ENCODE measurements at regions not wholly inside any gene's neighbourhood (a gene's known extent, or its start where the extent isn't known, plus 50 kb on each side); places are given as distances from the start of the nearest gene placed in this dataset.

DNA sequence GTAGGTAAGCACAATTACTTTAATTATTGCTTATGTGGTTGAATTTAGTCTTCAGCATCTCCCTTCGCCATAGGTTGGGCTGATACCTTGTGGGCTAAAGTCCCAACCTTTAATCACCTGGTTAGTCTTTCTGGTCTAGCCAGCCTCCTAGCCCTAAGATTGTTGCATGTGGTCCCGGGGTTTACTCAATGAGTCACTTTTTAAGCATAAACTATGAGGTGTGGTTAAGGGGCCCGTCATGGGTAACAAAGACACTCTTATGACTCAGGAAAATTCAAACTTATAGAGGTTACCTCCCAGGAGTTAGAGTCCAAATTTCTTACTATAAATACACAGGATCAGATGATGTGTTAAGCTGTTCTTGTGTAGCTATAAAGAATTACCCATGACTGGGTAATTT, 841.6 kb downstream of the TRIB2 start:
- CTCF ChIA-PET = no interaction called here
- TF ChIP-seq LEF1 (IDR thresholded peaks at IDR 0.05; ENCODE audit: borderline replicate concordance) (no peak), SUZ12 (IDR thresholded peaks at IDR 0.05) (no peak), BHLHE40 (IDR thresholded peaks at IDR 0.05; ENCODE audit: borderline replicate concordance) (no peak), FOXA1 (IDR thresholded peaks at IDR 0.05) (no peak), HDGF (IDR thresholded peaks at IDR 0.05; ENCODE audit: borderline replicate concordance) (no peak), ZNF384 (IDR thresholded peaks at IDR 0.05) (no peak), ARNT (IDR thresholded peaks at IDR 0.05) (no peak), ELF4 (IDR thresholded peaks at IDR 0.05) (no peak), TARDBP (IDR thresholded peaks at IDR 0.05) (no peak), CTBP1 (IDR thresholded peaks at IDR 0.05; ENCODE audit: borderline replicate concordance) (no peak), PKNOX1 (IDR thresholded peaks at IDR 0.05) (no peak)
- DNase-seq (ENCODE audit: extremely low spot score) = no peak
- POLR2A ChIA-PET = no interaction called here

GRCh38 chr2:13560322-13560721, 843.6 kb downstream of the TRIB2 start:
- DNase-seq (ENCODE audit: extremely low spot score) = no peak
- ChIA-PET POLR2A (no interaction called here), CTCF (no interaction called here)
- TF ChIP-seq CTBP1 (IDR thresholded peaks at IDR 0.05; ENCODE audit: borderline replicate concordance) (no peak), ARNT (IDR thresholded peaks at IDR 0.05) (no peak)

- ChIA-PET CTCF (no interaction called here), POLR2A (no interaction called here)
- TF ChIP-seq FOXK2 (IDR thresholded peaks at IDR 0.05) = no peak
- no peak for TF ChIP-seq BHLHE40 (IDR thresholded peaks at IDR 0.05; ENCODE audit: borderline replicate concordance)
- no peak for TF ChIP-seq TARDBP (IDR thresholded peaks at IDR 0.05)
- no peak for TF ChIP-seq FOXA1 (IDR thresholded peaks at IDR 0.05)
- TF ChIP-seq L3MBTL2 (conservative IDR thresholded peaks at IDR 0.05) = no peak
- no peak for TF ChIP-seq ELF4 (IDR thresholded peaks at IDR 0.05)
- no peak for TF ChIP-seq PKNOX1 (IDR thresholded peaks at IDR 0.05)
- no peak for TF ChIP-seq SUZ12 (IDR thresholded peaks at IDR 0.05)
- no peak for TF ChIP-seq LEF1 (IDR thresholded peaks at IDR 0.05; ENCODE audit: borderline replicate concordance)
- no peak for DNase-seq (ENCODE audit: extremely low spot score)
These were observed 855.7 kb downstream of the TRIB2 start for GRCh38 chr2:13572466-13572865.

DNA sequence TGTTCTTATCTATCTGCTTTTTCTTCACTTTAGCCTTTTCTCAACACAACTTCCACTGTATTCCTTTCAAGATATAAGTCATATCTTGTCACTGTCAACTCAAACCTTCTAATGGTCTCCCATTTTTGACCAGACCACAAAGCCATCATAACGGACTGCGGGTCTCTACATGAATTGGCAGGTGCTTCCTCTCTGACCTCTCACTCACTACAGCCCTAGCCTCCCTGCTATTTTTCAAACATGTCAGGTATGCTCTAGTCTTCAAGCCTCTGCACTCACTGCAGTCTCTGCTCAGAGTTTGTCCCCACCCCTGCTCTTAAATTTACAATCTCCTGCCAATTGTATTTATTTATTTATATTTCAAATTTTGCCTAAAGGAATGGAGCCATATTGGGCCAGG, 858.1 kb downstream of the TRIB2 start:
- TF ChIP-seq LEF1 (IDR thresholded peaks at IDR 0.05; ENCODE audit: borderline replicate concordance) (no peak), L3MBTL2 (conservative IDR thresholded peaks at IDR 0.05) (no peak), ELF4 (IDR thresholded peaks at IDR 0.05) (no peak), HDGF (IDR thresholded peaks at IDR 0.05; ENCODE audit: borderline replicate concordance) (no peak), ARNT (IDR thresholded peaks at IDR 0.05) (no peak), SUZ12 (IDR thresholded peaks at IDR 0.05) (no peak), FOXK2 (IDR thresholded peaks at IDR 0.05) (no peak), ZNF384 (IDR thresholded peaks at IDR 0.05) (no peak), PKNOX1 (IDR thresholded peaks at IDR 0.05) (no peak), CTBP1 (IDR thresholded peaks at IDR 0.05; ENCODE audit: borderline replicate concordance) (no peak), BHLHE40 (IDR thresholded peaks at IDR 0.05; ENCODE audit: borderline replicate concordance) (no peak), FOXA1 (IDR thresholded peaks at IDR 0.05) (no peak), FOXM1 (IDR thresholded peaks at IDR 0.05; ENCODE audit: borderline replicate concordance) (no peak), TARDBP (IDR thresholded peaks at IDR 0.05) (no peak), SP1 (IDR thresholded peaks at IDR 0.05) (no peak), NFRKB (IDR thresholded peaks at IDR 0.05) (no peak)
- DNase-seq (ENCODE audit: extremely low spot score) = no peak
- ChIA-PET POLR2A (no interaction called here), CTCF (no interaction called here)

GRCh38 chr2:13576406-13577036, 859.8 kb downstream of the TRIB2 start:
- ChIA-PET POLR2A (no interaction called here), CTCF (no interaction called here)
- TF ChIP-seq FOXM1 (IDR thresholded peaks at IDR 0.05; ENCODE audit: borderline replicate concordance) = no peak
- no peak for DNase-seq (ENCODE audit: extremely low spot score)

DNA sequence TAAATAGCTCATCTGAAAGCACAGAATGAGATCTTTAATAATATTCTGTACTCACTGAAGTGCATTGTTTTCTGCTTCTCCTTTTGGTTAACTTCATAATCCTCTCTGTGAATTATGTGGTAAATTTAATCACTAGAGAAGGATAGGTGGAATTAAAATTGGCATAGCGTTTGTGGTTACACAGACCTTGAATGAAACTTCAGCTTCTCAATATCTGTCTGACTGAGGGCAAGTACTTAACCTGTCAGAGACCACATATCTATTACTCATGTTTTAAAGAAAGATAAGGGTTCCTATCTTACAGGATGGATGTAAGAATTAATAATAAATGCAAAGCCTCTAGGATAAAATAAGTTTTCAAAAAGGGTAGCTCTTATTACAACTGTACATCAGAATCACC, 861.8 kb downstream of the TRIB2 start:
- no peak for DNase-seq (ENCODE audit: extremely low spot score)
- ChIA-PET CTCF (no interaction called here), POLR2A (no interaction called here)
- TF ChIP-seq ZNF384 (IDR thresholded peaks at IDR 0.05) (no peak), ELF4 (IDR thresholded peaks at IDR 0.05) (no peak), FOXA1 (IDR thresholded peaks at IDR 0.05) (no peak), SUZ12 (IDR thresholded peaks at IDR 0.05) (no peak), TARDBP (IDR thresholded peaks at IDR 0.05) (no peak), PKNOX1 (IDR thresholded peaks at IDR 0.05) (no peak), BHLHE40 (IDR thresholded peaks at IDR 0.05; ENCODE audit: borderline replicate concordance) (no peak), CTBP1 (IDR thresholded peaks at IDR 0.05; ENCODE audit: borderline replicate concordance) (no peak), HDGF (IDR thresholded peaks at IDR 0.05; ENCODE audit: borderline replicate concordance) (no peak), SP1 (IDR thresholded peaks at IDR 0.05) (no peak), FOXM1 (IDR thresholded peaks at IDR 0.05; ENCODE audit: borderline replicate concordance) (no peak), L3MBTL2 (conservative IDR thresholded peaks at IDR 0.05) (no peak), NFRKB (IDR thresholded peaks at IDR 0.05) (no peak), FOXK2 (IDR thresholded peaks at IDR 0.05) (no peak), ARNT (IDR thresholded peaks at IDR 0.05) (no peak), LEF1 (IDR thresholded peaks at IDR 0.05; ENCODE audit: borderline replicate concordance) (no peak)

Measured in HEK293T (cell line).